HEK293T (cell line): ENCODE measurements at regions not wholly inside any gene's neighbourhood (a gene's known extent, or its start where the extent isn't known, plus 50 kb on each side); places are given as distances from the start of the nearest gene placed in this dataset.

Experiments
- ARNT ChIP-seq: fragments of 450-650 bp; IDR thresholded peaks from 2 replicates; pipeline ENCODE4 v1.6.1; 2017; ENCODE audit warnings: mild to moderate bottlenecking
- BHLHE40 ChIP-seq: fragments of 450-650 bp; IDR thresholded peaks from 2 replicates; pipeline ENCODE4 v1.6.1; 2016; ENCODE audit warnings: mild to moderate bottlenecking, moderate library complexity, borderline replicate concordance
- ELF4 ChIP-seq: fragments of 450-650 bp; IDR thresholded peaks from 2 replicates; pipeline ENCODE4 v1.6.1; 2017; ENCODE audit warnings: antibody characterized with exemption
- FOXA1 ChIP-seq: fragments of 450-650 bp; IDR thresholded peaks from 2 replicates; pipeline ENCODE4 v1.6.1; 2016; ENCODE audit warnings: mild to moderate bottlenecking
- FOXK2 ChIP-seq: fragments of 450-650 bp; IDR thresholded peaks from 2 replicates; pipeline ENCODE4 v1.6.1; 2016; ENCODE audit warnings: mild to moderate bottlenecking
- LEF1 ChIP-seq: fragments of 450-650 bp; IDR thresholded peaks from 2 replicates; pipeline ENCODE4 v1.6.1; 2017; ENCODE audit warnings: mild to moderate bottlenecking, borderline replicate concordance
- SP1 ChIP-seq: fragments of 450-650 bp; IDR thresholded peaks from 2 replicates; pipeline ENCODE4 v1.6.1; 2017
- TARDBP ChIP-seq: fragments of 450-650 bp; IDR thresholded peaks from 2 replicates; pipeline ENCODE4 v1.6.1; 2016
- ZNF384 ChIP-seq: fragments of 450-650 bp; IDR thresholded peaks from 2 replicates; pipeline ENCODE4 v1.6.1; 2016

GRCh38 chr11:127061947-127062346 lies 61.4 kb upstream of the KIRREL3 start:
- TF ChIP-seq SP1 = no peak
- no peak for TF ChIP-seq ARNT
- TF ChIP-seq BHLHE40 = no peak
- no peak for TF ChIP-seq ELF4
- TF ChIP-seq ZNF384 = no peak
- TF ChIP-seq FOXA1 = no peak
- no peak for TF ChIP-seq LEF1
- TF ChIP-seq TARDBP = no peak
- no peak for TF ChIP-seq FOXK2
